IPS-15b (cell line): ENCODE measurements at regions not wholly inside any gene's neighbourhood (a gene's known extent, or its start where the extent isn't known, plus 50 kb on each side); places are given as distances from the start of the nearest gene placed in this dataset.

Experiments
- H3K27me3 ChIP-seq: one replicate; pipeline ENCODE4 v1.6.1; 2013; ENCODE audit warnings: low read length; ENCODE audit not compliant: control insufficient read depth, insufficient read depth
- H3K36me3 ChIP-seq: one replicate; pipeline ENCODE4 v1.6.1; 2013; ENCODE audit warnings: low read length; ENCODE audit not compliant: control insufficient read depth, insufficient read depth
- H3K4me1 ChIP-seq: one replicate; pipeline ENCODE4 v1.6.1; 2013; ENCODE audit warnings: mild to moderate bottlenecking, low read length; ENCODE audit not compliant: control insufficient read depth, insufficient read depth
- H3K4me3 ChIP-seq: one replicate; pipeline ENCODE4 v1.5.1; 2013; ENCODE audit warnings: low read depth, low read length
- H3K9ac ChIP-seq: one replicate; pipeline ENCODE4 v1.6.1; 2013; ENCODE audit warnings: low read depth, mild to moderate bottlenecking, low read length
- H3K9me3 ChIP-seq: one replicate; pipeline ENCODE4 v1.6.1; 2013; ENCODE audit warnings: mild to moderate bottlenecking, low read length; ENCODE audit not compliant: control insufficient read depth, insufficient read depth

DNA sequence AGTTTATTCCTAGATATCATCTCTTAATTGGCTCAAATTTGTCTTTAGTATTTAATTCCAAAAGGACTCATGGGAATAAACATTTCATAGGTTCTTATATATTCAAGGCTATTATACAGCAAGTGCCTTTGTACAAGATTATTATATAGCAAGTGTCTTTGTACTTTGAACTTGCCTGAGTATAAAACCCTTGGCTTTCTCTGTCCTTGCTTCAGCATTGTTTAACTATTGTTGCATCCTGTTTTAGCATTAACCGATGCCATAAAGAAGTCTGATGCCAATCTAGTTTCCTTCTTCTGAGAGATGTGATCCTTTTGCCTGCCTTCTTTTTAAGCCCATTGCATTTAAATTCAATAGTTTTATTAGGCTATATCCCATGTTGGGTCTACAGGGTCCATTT is 270.0 kb downstream of the NEBL start:
- Histone ChIP-seq H3K36me3 (no peaks in the 10 kb centered on the region), H3K9me3 (no peaks in the 10 kb centered on the region), H3K9ac (no peak overlapping the region), H3K4me3 (no peak overlapping the region), H3K27me3 (no peaks in the 10 kb centered on the region), H3K4me1 (no peaks in the 10 kb centered on the region)

- H3K4me1 ChIP-seq = no peaks in the 10 kb centered on the region
- no peaks in the 10 kb centered on the region for H3K36me3 ChIP-seq
- no peak overlapping the region for H3K4me3 ChIP-seq
- no peaks in the 10 kb centered on the region for H3K9me3 ChIP-seq
- H3K27me3 ChIP-seq = no peaks in the 10 kb centered on the region
- no peak overlapping the region for H3K9ac ChIP-seq
Observed at GRCh38 chr10:20625868-20626267, 271.2 kb downstream of the NEBL start.

- Histone ChIP-seq H3K9me3 (no peaks in the 10 kb centered on the region), H3K36me3 (no peaks in the 10 kb centered on the region), H3K4me1 (no peaks in the 10 kb centered on the region)
Observed at GRCh38 chr10:20624642-20625041, 272.5 kb downstream of the NEBL start.

DNA sequence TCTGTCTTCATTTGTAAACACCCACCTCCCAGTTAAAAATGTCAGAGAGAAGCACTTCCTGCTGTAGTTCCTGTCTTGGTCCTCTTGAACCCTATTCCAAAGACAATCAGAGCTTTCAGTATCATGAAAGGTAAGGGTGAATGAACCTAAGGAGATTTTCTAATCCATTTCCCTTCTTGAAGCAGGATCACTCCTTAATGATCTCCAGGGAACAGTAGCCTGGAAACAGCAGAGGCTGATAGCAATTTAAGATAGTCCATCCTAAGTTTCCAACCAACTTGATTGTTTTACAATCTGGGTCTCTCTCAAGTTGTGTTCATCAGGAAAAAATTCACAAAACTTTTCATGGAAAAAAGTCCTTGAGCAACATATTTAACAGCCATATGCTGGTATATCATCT is 273.6 kb downstream of the NEBL start:
- Histone ChIP-seq H3K9ac (no peak overlapping the region), H3K4me3 (no peak overlapping the region)

More at GRCh38 chr10:20624642-20625041, 272.5 kb downstream of the NEBL start:
- Histone ChIP-seq H3K27me3 (no peaks in the 10 kb centered on the region), H3K9ac (no peak overlapping the region), H3K4me3 (no peak overlapping the region)

GRCh38 chr10:20622531-20623211 is 274.4 kb downstream of the NEBL start:
- Histone ChIP-seq H3K27me3 (no peaks in the 10 kb centered on the region), H3K4me1 (no peaks in the 10 kb centered on the region), H3K9me3 (no peaks in the 10 kb centered on the region), H3K36me3 (no peaks in the 10 kb centered on the region), H3K9ac (no peak overlapping the region), H3K4me3 (no peak overlapping the region)

More for the DNA sequence above, 273.6 kb downstream of the NEBL start:
- Histone ChIP-seq H3K9me3 (no peaks in the 10 kb centered on the region), H3K36me3 (no peaks in the 10 kb centered on the region), H3K27me3 (no peaks in the 10 kb centered on the region), H3K4me1 (no peaks in the 10 kb centered on the region)

- Histone ChIP-seq H3K4me1 (peaks cover 3% of the 10 kb centered on the region), H3K9me3 (no peaks in the 10 kb centered on the region), H3K36me3 (no peaks in the 10 kb centered on the region), H3K27me3 (no peaks in the 10 kb centered on the region), H3K9ac (no peak overlapping the region), H3K4me3 (no peak overlapping the region)
Observed at GRCh38 chr10:20620981-20621380, 276.1 kb downstream of the NEBL start.

DNA sequence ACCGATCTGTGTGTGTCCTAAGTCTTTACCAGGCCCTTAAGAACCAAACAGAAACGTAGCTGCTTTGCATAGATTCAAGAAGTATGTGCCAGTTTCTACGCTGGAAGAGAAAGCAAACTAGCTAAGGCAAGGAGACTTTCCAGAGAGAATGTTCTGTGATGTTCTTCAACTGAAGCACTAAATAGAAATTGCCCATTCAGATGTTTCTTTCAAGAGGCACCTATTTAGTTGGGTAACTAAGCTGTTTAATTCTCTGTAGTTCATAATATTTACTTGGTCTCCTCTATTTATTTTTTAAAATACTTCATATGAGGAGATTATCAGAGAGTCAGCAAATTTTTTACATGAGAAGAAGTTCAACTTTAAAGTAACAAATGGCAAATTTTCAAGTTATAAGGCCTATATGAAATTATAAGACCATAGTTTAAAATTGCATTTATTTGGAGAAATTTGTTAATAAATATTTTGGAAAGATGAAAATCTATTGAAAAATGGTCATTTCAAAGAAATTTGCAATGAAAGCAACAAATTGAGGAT is 279.0 kb downstream of the NEBL start:
- H3K4me3 ChIP-seq = no peak overlapping the region
- H3K36me3 ChIP-seq = no peaks in the 10 kb centered on the region
- H3K9me3 ChIP-seq = no peaks in the 10 kb centered on the region
- H3K4me1 ChIP-seq = peaks cover 15% of the 10 kb centered on the region
- H3K27me3 ChIP-seq = no peaks in the 10 kb centered on the region
- no peak overlapping the region for H3K9ac ChIP-seq

GRCh38 chr10:20616918-20617810 is 279.9 kb downstream of the NEBL start:
- Histone ChIP-seq H3K4me3 (no peak overlapping the region), H3K27me3 (no peaks in the 10 kb centered on the region), H3K9ac (no peak overlapping the region), H3K4me1 (peaks cover 15% of the 10 kb centered on the region), H3K9me3 (no peaks in the 10 kb centered on the region), H3K36me3 (no peaks in the 10 kb centered on the region)

- Histone ChIP-seq H3K9ac (no peak overlapping the region), H3K9me3 (no peaks in the 10 kb centered on the region), H3K36me3 (no peaks in the 10 kb centered on the region), H3K4me3 (no peak overlapping the region), H3K27me3 (no peaks in the 10 kb centered on the region), H3K4me1 (peaks cover 15% of the 10 kb centered on the region)
Observed at GRCh38 chr10:20616056-20616671, 280.9 kb downstream of the NEBL start.

DNA sequence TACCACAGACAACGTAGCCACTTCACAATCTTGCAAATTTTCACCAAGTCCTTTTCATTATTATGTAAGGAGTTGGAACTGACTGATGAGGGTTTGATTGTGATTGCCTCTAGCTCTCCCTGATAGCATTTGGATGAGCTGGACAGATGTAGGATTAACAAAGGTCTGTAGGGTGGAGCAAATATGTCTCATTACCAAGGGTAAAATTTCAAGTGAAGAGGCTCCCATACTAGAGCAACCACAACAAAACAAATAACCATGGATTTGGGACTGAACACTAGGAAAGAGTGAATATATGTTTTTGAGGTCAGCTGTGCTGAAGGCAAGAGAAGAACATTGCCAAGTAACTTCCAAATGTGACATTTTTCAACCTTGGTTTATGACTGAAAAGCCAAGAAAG is 281.7 kb downstream of the NEBL start:
- Histone ChIP-seq H3K4me1 (peaks cover 15% of the 10 kb centered on the region), H3K27me3 (no peaks in the 10 kb centered on the region), H3K9ac (no peak overlapping the region), H3K9me3 (no peaks in the 10 kb centered on the region), H3K4me3 (no peak overlapping the region), H3K36me3 (no peaks in the 10 kb centered on the region)

DNA sequence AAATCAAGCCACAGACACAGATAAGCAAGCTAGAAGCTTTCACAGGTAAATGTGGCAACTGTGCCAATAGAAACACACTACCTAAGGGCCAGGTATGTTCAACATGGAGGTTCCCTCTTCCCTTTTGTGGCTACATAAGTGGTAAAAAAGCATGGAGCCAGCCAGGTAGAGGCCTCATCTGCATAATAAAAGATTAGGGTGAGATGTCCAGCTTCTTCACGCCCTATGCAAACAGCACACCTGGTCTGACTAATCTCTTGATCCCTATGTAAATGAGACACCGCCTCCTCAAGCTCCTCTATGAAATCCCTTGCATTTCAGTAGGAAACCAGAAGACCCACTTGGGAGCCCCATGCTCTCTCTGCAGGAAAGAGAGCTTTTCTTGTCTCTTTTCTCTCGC is 282.2 kb downstream of the NEBL start:
- Histone ChIP-seq H3K36me3 (no peaks in the 10 kb centered on the region), H3K27me3 (no peaks in the 10 kb centered on the region), H3K4me1 (peaks cover 15% of the 10 kb centered on the region), H3K4me3 (no peak overlapping the region), H3K9ac (no peak overlapping the region), H3K9me3 (no peaks in the 10 kb centered on the region)
